HG03060 (cell line): ENCODE measurements at regions not wholly inside any gene's neighbourhood (a gene's known extent, or its start where the extent isn't known, plus 50 kb on each side); places are given as distances from the start of the nearest gene placed in this dataset.

Experiments
- ATAC-seq: cut with Tn5 transposase; IDR thresholded peaks from one replicate; pipeline ENCODE4 v1.9.1; 2021; ENCODE audit warnings: low read depth, moderate number of reproducible peaks; ENCODE audit not compliant: unreplicated experiment

GRCh38 chr18:39784541-39784940 is 2170.5 kb upstream of the PIK3C3 start:
- ATAC-seq: no peak

GRCh38 chr18:39781565-39781964 is 2173.5 kb upstream of the PIK3C3 start:
- ATAC-seq: no peak

GRCh38 chr18:39780774-39781173 is 2174.3 kb upstream of the PIK3C3 start:
- ATAC-seq: no peak

- ATAC-seq: no peak
Observed at GRCh38 chr18:39779926-39780325, 2175.1 kb upstream of the PIK3C3 start.

- ATAC-seq: no peak
Observed at GRCh38 chr18:39776766-39777165, 2178.3 kb upstream of the PIK3C3 start.

GRCh38 chr18:39774957-39775598 is 2180.0 kb upstream of the PIK3C3 start:
- no peak for ATAC-seq

- no peak for ATAC-seq
Observed at GRCh38 chr18:39773646-39774045, 2181.4 kb upstream of the PIK3C3 start.

GRCh38 chr18:39772155-39772919 is 2182.7 kb upstream of the PIK3C3 start:
- ATAC-seq: no peak

GRCh38 chr18:39770399-39770798 is 2184.6 kb upstream of the PIK3C3 start:
- ATAC-seq: no peak

- no peak for ATAC-seq
Observed at GRCh38 chr18:39764873-39765272, 2190.2 kb upstream of the PIK3C3 start.

GRCh38 chr18:39761273-39761672 is 2193.8 kb upstream of the PIK3C3 start:
- ATAC-seq: no peak

- no peak for ATAC-seq
Observed at GRCh38 chr18:39759926-39760325, 2194.3 kb upstream of the CELF4 start.

- ATAC-seq: no peak
Observed at GRCh38 chr18:39753178-39753577, 2187.6 kb upstream of the CELF4 start.

- ATAC-seq: no peak
Observed at GRCh38 chr18:39752351-39752750, 2186.8 kb upstream of the CELF4 start.

GRCh38 chr18:39751921-39752320 is 2186.3 kb upstream of the CELF4 start:
- no peak for ATAC-seq

- ATAC-seq: no peak
Observed at GRCh38 chr18:39751161-39751560, 2185.6 kb upstream of the CELF4 start.

- no peak for ATAC-seq
Observed at GRCh38 chr18:39749154-39749553, 2183.6 kb upstream of the CELF4 start.

- ATAC-seq: no peak
Observed at GRCh38 chr18:39748727-39749126, 2183.1 kb upstream of the CELF4 start.

GRCh38 chr18:39746201-39746600 is 2180.6 kb upstream of the CELF4 start:
- ATAC-seq: no peak

- no peak for ATAC-seq
Observed at GRCh38 chr18:39743463-39743862, 2177.9 kb upstream of the CELF4 start.

GRCh38 chr18:39741755-39742466 is 2176.3 kb upstream of the CELF4 start:
- ATAC-seq: no peak

- no peak for ATAC-seq
Observed at GRCh38 chr18:39737869-39738268, 2172.3 kb upstream of the CELF4 start.
